ENCODE measurements at regions not wholly inside any gene's neighbourhood (a gene's known extent, or its start where the extent isn't known, plus 50 kb on each side); places are given as distances from the start of the nearest gene placed in this dataset.
"Not testable (repeated sequence)": the region's sequence is repeated elsewhere in the genome, so short reads cannot be mapped to it uniquely, and the experiment has no call there.

- DNase-seq: not testable (repeated sequence)
Observed at GRCh38 chr4:188438391-188438824, 299.2 kb downstream of the TRIML1 start.

GRCh38 chr4:188439641-188440311 lies 300.5 kb downstream of the TRIML1 start:
- DNase-seq: no peak

GRCh38 chr4:188444500-188444899 lies 305.3 kb downstream of the TRIML1 start:
- DNase-seq: no peak

GRCh38 chr4:188448996-188449395 lies 309.8 kb downstream of the TRIML1 start:
- DNase-seq: not testable (repeated sequence)

- DNase-seq: no peak
Observed at GRCh38 chr4:188450571-188450970, 311.3 kb downstream of the TRIML1 start.

GRCh38 chr4:188452097-188452496 lies 312.9 kb downstream of the TRIML1 start:
- DNase-seq: no peak

GRCh38 chr4:188454575-188454974 lies 315.3 kb downstream of the TRIML1 start:
- no peak for DNase-seq

- DNase-seq: no peak
Observed at GRCh38 chr4:188455062-188455752, 316.0 kb downstream of the TRIML1 start.

GRCh38 chr4:188459381-188459780 lies 320.1 kb downstream of the TRIML1 start:
- no peak for DNase-seq

- DNase-seq: no peak
Observed at GRCh38 chr4:188463909-188464308, 324.7 kb downstream of the TRIML1 start.

GRCh38 chr4:188466001-188466400 lies 326.8 kb downstream of the TRIML1 start:
- DNase-seq: no peak

- DNase-seq: no peak
Observed at GRCh38 chr4:188484256-188484655, 345.0 kb downstream of the TRIML1 start.

GRCh38 chr4:188485906-188486305 lies 346.7 kb downstream of the TRIML1 start:
- no peak for DNase-seq

GRCh38 chr4:188492886-188493285 lies 353.6 kb downstream of the TRIML1 start:
- DNase-seq: no peak

- no peak for DNase-seq
Observed at GRCh38 chr4:188495169-188495568, 355.9 kb downstream of the TRIML1 start.

GRCh38 chr4:188511431-188511830 lies 372.2 kb downstream of the TRIML1 start:
- DNase-seq: no peak

GRCh38 chr4:188532751-188533150 lies 393.5 kb downstream of the TRIML1 start:
- DNase-seq: no peak

GRCh38 chr4:188534297-188534696 lies 395.1 kb downstream of the TRIML1 start:
- no peak for DNase-seq

- DNase-seq: no peak
Observed at GRCh38 chr4:188534917-188535316, 395.7 kb downstream of the TRIML1 start.

GRCh38 chr4:188536826-188537225 lies 397.6 kb downstream of the TRIML1 start:
- no peak for DNase-seq

- no peak for DNase-seq
Observed at GRCh38 chr4:188550296-188550695, 411.1 kb downstream of the TRIML1 start.

GRCh38 chr4:188551156-188551555 lies 411.9 kb downstream of the TRIML1 start:
- DNase-seq: no peak

- DNase-seq: no peak
Observed at GRCh38 chr4:188552741-188553275, 413.6 kb downstream of the TRIML1 start.

GRCh38 chr4:188554413-188554812 lies 415.2 kb downstream of the TRIML1 start:
- no peak for DNase-seq

Data from T-helper 2 cell (primary cell).